PFSK-1 (cell line): ENCODE measurements at regions not wholly inside any gene's neighbourhood (a gene's known extent, or its start where the extent isn't known, plus 50 kb on each side); places are given as distances from the start of the nearest gene placed in this dataset.

Source experiments
- POLR2AphosphoS5 ChIP-seq: IDR thresholded peaks from 2 replicates; pipeline ENCODE4 v1.6.1; 2012; ENCODE audit warnings: low read depth, mild to moderate bottlenecking, control low read depth, low read length, moderate library complexity
- REST ChIP-seq, 2 experiments: IDR thresholded peaks; 2 replicates each; pipeline versions ENCODE4 v1.6.1 to v1.8.0; 2011 to 2012; ENCODE audit warnings: low read depth in 2 of 2, low read length in 2 of 2, control low read depth in 1 of 2, inconsistent platforms in 1 of 2, mild to moderate bottlenecking in 1 of 2, moderate library complexity in 1 of 2; ENCODE audit not compliant: insufficient read depth in 1 of 2
- TAF1 ChIP-seq: IDR thresholded peaks from 2 replicates; pipeline ENCODE4 v1.6.1; 2012; ENCODE audit warnings: low read length, control low read depth, borderline replicate concordance; ENCODE audit not compliant: insufficient read depth

DNA sequence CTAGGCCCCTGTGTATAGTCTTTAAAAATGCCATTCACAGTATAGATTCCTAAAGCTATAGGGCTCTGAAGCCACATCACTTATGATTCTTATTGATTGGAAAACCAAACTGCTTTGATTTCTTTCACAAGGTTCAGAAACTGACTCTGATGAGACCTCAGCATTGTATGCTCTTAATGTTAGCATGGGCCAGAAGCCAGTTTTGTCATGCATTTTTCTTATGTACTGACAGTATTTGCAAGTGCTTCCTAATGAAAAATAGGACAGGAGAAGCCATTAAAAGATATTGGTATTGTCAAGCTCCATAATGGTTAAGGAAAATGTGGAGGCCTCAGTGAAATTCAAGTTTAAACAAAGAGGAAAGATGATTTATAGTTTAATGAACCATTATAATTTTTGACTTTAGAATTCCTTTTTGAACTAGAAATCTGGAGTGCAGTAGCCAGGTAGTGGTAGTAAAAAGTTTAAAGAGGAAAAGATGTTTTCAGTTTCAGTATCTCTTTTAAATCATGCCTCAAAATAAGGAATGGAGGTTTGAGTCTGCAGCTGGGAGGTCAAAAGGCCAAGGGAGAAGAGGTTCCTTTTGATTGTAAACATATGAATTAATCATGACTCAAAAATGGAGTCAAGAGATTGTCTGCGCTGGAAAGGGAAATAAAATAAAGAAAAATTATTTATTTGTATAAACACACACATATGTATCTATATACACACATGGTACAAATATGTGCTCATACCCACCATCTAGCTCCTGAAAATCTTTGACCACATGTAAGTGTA is 388.1 kb upstream of the PRICKLE1 start:
- no peak for TF ChIP-seq TAF1
- TF ChIP-seq POLR2AphosphoS5, result no peak
- no peak for TF ChIP-seq REST (IDR thresholded peaks at IDR 0.05; ENCODE audit: insufficient read depth in 1 of 2, low read depth in 2 of 2, low read length in 2 of 2)
